GM19452 (cell line): ENCODE measurements at regions not wholly inside any gene's neighbourhood (a gene's known extent, or its start where the extent isn't known, plus 50 kb on each side); places are given as distances from the start of the nearest gene placed in this dataset.
"Not testable (repeated sequence)": the region's sequence is repeated elsewhere in the genome, so short reads cannot be mapped to it uniquely, and the experiment has no call there.

Experiments
- ATAC-seq: cut with Tn5 transposase; IDR thresholded peaks from one replicate; pipeline ENCODE4 v1.9.1; 2021; ENCODE audit not compliant: unreplicated experiment

- ATAC-seq, result no peak
Observed at GRCh38 chr1:199573047-199573446, 454.5 kb upstream of the NR5A2 start.

GRCh38 chr1:199574950-199575349, 452.6 kb upstream of the NR5A2 start:
- no peak for ATAC-seq

GRCh38 chr1:199580300-199580699, 447.2 kb upstream of the NR5A2 start:
- ATAC-seq, result no peak

- ATAC-seq, result no peak
Observed at GRCh38 chr1:199585392-199585791, 442.1 kb upstream of the NR5A2 start.

- ATAC-seq, result peak; percentile 96
Observed at GRCh38 chr1:199590708-199591107, 436.8 kb upstream of the NR5A2 start.

- no peak for ATAC-seq
Observed at GRCh38 chr1:199591468-199591867, 436.0 kb upstream of the NR5A2 start.

GRCh38 chr1:199593475-199593874, 434.0 kb upstream of the NR5A2 start:
- no peak for ATAC-seq

GRCh38 chr1:199596448-199596847, 431.1 kb upstream of the NR5A2 start:
- ATAC-seq, result not testable (repeated sequence)

GRCh38 chr1:199597152-199597551, 430.4 kb upstream of the NR5A2 start:
- no peak for ATAC-seq

GRCh38 chr1:199608414-199608813, 419.1 kb upstream of the NR5A2 start:
- no peak for ATAC-seq

- peak; percentile 80 for ATAC-seq
Observed at GRCh38 chr1:199612976-199613774, 414.3 kb upstream of the NR5A2 start.

GRCh38 chr1:199616947-199617346, 410.6 kb upstream of the NR5A2 start:
- ATAC-seq, result no peak

GRCh38 chr1:199619223-199619622, 408.3 kb upstream of the NR5A2 start:
- ATAC-seq, result no peak

GRCh38 chr1:199626228-199626627, 401.3 kb upstream of the NR5A2 start:
- not testable (repeated sequence) for ATAC-seq

- ATAC-seq, result no peak
Observed at GRCh38 chr1:199629624-199630023, 397.9 kb upstream of the NR5A2 start.

GRCh38 chr1:199639453-199639852, 388.1 kb upstream of the NR5A2 start:
- no peak for ATAC-seq

- no peak for ATAC-seq
Observed at GRCh38 chr1:199641531-199641930, 386.0 kb upstream of the NR5A2 start.

- no peak for ATAC-seq
Observed at GRCh38 chr1:199644912-199645311, 382.6 kb upstream of the NR5A2 start.

GRCh38 chr1:199646761-199647160, 380.7 kb upstream of the NR5A2 start:
- ATAC-seq, result no peak

- ATAC-seq, result no peak
Observed at GRCh38 chr1:199657449-199657848, 370.1 kb upstream of the NR5A2 start.

- ATAC-seq, result no peak
Observed at GRCh38 chr1:199660071-199660470, 367.4 kb upstream of the NR5A2 start.

- ATAC-seq, result no peak
Observed at GRCh38 chr1:199665371-199665770, 362.1 kb upstream of the NR5A2 start.

- no peak for ATAC-seq
Observed at GRCh38 chr1:199667089-199667488, 360.4 kb upstream of the NR5A2 start.
